K562 (cell line): ENCODE measurements at regions not wholly inside any gene's neighbourhood (a gene's known extent, or its start where the extent isn't known, plus 50 kb on each side); places are given as distances from the start of the nearest gene placed in this dataset.

ENCODE experiments used
- CREM ChIP-seq: IDR thresholded peaks from 2 replicates; pipeline ENCODE4 v1.6.1; 2014; ENCODE audit warnings: antibody characterized with exemption, low read depth
- E2F5 ChIP-seq: sonication (generic); formaldehyde crosslinking; IDR thresholded peaks from 2 replicates; pipeline ENCODE4 v1.8.0; 2022; ENCODE audit warnings: mild to moderate bottlenecking, missing genetic modification reagents
- MAFF ChIP-seq: IDR thresholded peaks from 2 replicates; pipeline ENCODE4 v1.6.1; 2012; ENCODE audit warnings: low read length, improper control_type of control experiment
- MGA ChIP-seq: fragments of 450-650 bp; IDR thresholded peaks from 2 replicates; pipeline ENCODE4 v1.6.1; 2016; ENCODE audit warnings: mild to moderate bottlenecking, moderate library complexity
- NELFE ChIP-seq: IDR thresholded peaks from 2 replicates; pipeline ENCODE4 v1.6.1; 2011; ENCODE audit warnings: mild to moderate bottlenecking; ENCODE audit not compliant: insufficient read depth, insufficient read length
- SMARCB1 ChIP-seq: IDR thresholded peaks from 2 replicates; pipeline ENCODE4 v1.6.1; 2011; ENCODE audit warnings: improper control_type of control experiment, low read depth; ENCODE audit not compliant: insufficient read length

GRCh38 chr12:105449431-105449830 lies 118.9 kb downstream of the C12orf75 start (continued):
- TF ChIP-seq E2F5 (CRISPR knock-in tag) (no peak), NELFE (no peak), CREM (no peak), SMARCB1 (no peak), MAFF (no peak), MGA (no peak)
